AG10803 (cell line): ENCODE measurements at regions not wholly inside any gene's neighbourhood (a gene's known extent, or its start where the extent isn't known, plus 50 kb on each side); places are given as distances from the start of the nearest gene placed in this dataset.
"Not testable (repeated sequence)": the region's sequence is repeated elsewhere in the genome, so short reads cannot be mapped to it uniquely, and the experiment has no call there.

Source experiments
- DNase-seq: peaks from one replicate; pipeline ENCODE4 v3.0.0; 2010; ENCODE audit warnings: low read depth
- H3K4me3 ChIP-seq: 2 replicates; pipeline ENCODE4 v1.5.1; 2011; ENCODE audit warnings: mild to moderate bottlenecking, low read length, control low read depth
- CTCF ChIP-seq: conservative IDR thresholded peaks from 2 replicates; pipeline ENCODE4 v1.5.1; 2011; ENCODE audit warnings: mild to moderate bottlenecking, low read length, control low read depth, inconsistent platforms

- TF ChIP-seq CTCF, result no peak
- no peak for DNase-seq
- H3K4me3 ChIP-seq, result no peak overlapping the region
Measured at GRCh38 chr16:7246578-7246977, 86.1 kb upstream of the RBFOX1 start.

GRCh38 chr16:7239547-7239946 is 93.1 kb upstream of the RBFOX1 start:
- TF ChIP-seq CTCF, result no peak
- H3K4me3 ChIP-seq, result no peak overlapping the region
- DNase-seq, result no peak

GRCh38 chr16:7236824-7237410 is 95.7 kb upstream of the RBFOX1 start:
- no peak for DNase-seq
- no peak overlapping the region for H3K4me3 ChIP-seq
- TF ChIP-seq CTCF, result no peak

GRCh38 chr16:7233975-7234374 is 98.7 kb upstream of the RBFOX1 start:
- TF ChIP-seq CTCF, result no peak
- H3K4me3 ChIP-seq, result no peak overlapping the region
- no peak for DNase-seq

- no peak overlapping the region for H3K4me3 ChIP-seq
- no peak for DNase-seq
- TF ChIP-seq CTCF, result no peak
Measured at GRCh38 chr16:7231762-7232161, 100.9 kb upstream of the RBFOX1 start.

- not testable (repeated sequence) for DNase-seq
Measured at GRCh38 chr16:7229433-7230218, 103.0 kb upstream of the RBFOX1 start.

GRCh38 chr16:7227229-7227721 is 105.4 kb upstream of the RBFOX1 start:
- H3K4me3 ChIP-seq, result no peak overlapping the region
- TF ChIP-seq CTCF, result no peak
- DNase-seq, result no peak

More at GRCh38 chr16:7229433-7230218, 103.0 kb upstream of the RBFOX1 start:
- H3K4me3 ChIP-seq, result not testable (repeated sequence)
